ENCODE measurements at regions not wholly inside any gene's neighbourhood (a gene's known extent, or its start where the extent isn't known, plus 50 kb on each side); places are given as distances from the start of the nearest gene placed in this dataset.
"Not testable (repeated sequence)": the region's sequence is repeated elsewhere in the genome, so short reads cannot be mapped to it uniquely, and the experiment has no call there.

DNA sequence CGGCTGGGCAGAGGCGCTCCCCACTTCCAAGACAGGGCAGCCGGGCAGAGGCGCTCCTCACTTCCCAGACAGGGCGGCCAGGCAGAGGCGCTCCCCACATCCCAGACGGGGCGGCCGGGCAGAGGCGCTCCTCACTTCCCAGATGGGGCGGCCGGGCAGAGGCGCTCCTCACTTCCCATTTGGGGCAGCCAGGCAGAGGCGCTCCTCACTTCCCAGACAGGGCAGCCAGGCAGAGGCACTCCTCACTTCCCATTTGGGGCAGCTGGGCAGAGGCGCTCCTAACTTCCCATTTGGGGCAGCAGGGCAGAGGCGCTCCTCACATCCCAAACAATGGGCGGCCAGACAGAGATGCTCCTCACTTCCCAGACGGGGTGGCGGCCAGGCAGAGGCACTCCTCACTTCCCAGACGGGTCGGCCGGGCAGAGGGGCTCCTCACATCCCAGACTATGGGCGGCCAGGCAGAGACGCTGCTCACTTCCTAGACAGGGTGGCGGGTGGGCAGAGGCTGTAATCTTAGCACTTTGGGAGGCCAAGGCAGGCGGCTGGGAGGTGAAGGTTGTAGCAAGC, 344.4 kb downstream of the TUBA3C start:
- not testable (repeated sequence) for H3K27ac ChIP-seq; H3K4me3 ChIP-seq; DNase-seq (ENCODE audit: low spot score)

DNA sequence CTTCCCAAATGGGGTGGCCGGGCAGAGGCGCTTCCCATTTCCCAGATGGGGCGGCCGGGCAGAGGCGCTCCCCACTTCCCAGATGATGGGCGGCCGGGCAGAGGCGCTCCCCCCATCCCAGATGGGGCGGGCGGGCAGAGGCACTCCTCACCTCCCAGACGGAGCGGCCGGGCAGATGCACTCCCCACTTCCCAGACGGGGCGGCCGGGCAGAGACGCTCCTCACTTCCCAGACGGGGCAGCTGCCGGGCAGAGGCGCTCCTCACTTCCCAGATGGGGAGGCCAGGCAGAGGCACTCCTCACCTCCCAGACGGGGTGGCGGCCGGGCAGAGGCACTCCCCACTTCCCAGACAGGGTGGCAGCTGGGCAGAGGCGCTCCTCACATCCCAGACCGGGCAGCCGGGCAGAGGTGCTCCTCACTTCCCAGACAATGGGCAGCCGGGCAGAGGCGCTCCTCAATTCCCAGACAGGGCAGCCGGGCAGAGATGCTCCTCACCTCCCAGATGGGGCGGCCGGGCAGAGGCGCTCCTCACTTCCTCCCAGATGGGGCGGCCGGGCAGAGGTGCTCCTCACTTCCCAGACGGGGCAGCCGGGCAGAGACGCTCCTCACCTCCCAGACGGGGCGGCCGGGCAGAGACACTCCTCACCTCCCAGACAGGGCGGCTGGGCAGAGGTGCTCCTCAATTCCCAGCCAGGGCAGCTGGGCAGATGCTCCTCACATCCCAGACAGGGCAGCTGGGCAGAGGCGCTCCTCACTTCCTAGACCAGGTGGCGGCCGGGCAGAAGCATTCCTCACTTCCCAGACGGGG, 345.0 kb downstream of the TUBA3C start:
- H3K27ac ChIP-seq; DNase-seq (ENCODE audit: low spot score); H3K4me3 ChIP-seq: not testable (repeated sequence)

DNA sequence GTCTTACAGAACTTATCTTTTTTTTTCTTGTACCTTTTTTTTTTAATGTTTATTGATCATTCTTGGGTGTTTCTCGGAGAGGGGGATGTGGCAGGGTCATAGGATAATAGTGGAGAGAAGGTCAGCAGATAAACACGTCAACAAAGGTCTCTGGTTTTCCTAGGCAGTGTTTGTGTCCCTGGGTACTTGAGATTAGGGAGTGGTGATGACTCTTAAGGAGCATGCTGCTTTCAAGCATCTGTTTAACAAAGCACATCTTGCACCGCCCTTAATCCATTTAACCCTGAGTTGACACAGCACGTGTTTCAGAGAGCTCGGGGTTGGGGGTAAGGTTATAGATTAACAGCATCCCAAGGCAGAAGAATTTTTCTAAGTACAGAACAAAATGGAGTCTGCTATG, 345.9 kb downstream of the TUBA3C start:
- not testable (repeated sequence) for DNase-seq (ENCODE audit: low spot score); H3K27ac ChIP-seq; H3K4me3 ChIP-seq

DNA sequence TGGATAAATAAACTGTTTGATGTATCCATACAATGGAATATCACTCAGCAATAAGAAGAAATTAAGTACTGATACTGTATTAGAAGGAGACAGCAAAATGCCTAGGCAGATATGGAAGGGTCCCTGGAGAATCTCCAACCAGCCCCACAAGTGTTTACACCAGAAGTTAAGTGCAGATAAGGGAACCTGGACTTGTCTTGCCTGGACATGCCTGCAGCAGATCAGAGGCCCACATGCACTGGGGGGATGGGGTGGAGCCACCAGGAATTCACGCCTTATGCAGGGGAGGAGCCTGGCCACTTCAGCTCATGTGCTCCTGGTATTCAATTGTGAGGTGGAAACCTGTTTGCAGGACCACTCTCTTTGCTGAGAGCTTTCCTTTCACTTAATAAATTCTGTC, 356.9 kb downstream of the TUBA3C start:
- not testable (repeated sequence) for H3K4me3 ChIP-seq; H3K27ac ChIP-seq; DNase-seq (ENCODE audit: low spot score)

DNA sequence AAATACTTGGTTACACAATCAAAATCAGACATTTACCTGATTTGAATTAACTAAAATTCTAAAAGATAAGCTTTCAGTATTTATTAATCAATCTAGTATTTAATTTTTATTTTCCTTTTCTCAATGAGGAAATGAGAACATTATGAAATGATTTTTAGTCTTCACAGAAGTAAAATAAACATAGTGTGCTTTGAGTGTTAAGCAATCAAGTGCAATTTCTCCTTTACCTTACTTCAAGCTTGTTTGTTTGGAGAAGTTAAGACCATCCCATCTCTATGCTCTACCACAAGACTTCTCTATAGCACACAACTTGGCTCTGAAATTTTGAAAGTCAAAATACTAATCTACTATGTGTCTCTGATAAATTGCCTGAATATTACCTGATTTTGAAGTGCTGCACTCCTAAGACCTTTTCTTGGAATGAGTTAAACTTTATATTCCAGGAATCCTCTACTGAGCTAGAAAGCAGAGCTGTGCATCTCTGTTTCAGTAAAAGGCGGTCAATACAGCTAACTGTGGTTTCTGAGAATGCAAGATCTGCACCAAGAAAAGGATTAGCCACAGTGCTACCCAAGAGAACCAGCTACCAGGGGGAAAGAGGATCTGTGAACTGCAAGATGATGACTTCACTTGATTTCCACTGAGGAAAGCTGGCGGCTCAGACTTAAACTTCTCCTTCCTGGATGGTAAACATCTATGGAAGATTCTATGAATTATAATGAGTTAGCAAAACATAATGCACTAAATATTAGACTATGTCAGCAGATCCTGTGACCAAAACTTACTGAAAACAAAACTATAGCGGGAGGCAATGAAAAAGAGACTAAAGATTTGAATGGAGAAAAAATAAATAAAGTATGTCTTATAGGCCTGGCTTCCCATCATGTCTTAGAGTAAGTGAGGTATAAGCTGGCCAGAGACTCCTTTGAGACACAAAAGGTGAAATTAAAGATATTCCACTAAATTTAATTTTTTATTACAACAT, 358.7 kb downstream of the TUBA3C start:
- not testable (repeated sequence) for H3K4me3 ChIP-seq; H3K27ac ChIP-seq; DNase-seq (ENCODE audit: low spot score)

DNA sequence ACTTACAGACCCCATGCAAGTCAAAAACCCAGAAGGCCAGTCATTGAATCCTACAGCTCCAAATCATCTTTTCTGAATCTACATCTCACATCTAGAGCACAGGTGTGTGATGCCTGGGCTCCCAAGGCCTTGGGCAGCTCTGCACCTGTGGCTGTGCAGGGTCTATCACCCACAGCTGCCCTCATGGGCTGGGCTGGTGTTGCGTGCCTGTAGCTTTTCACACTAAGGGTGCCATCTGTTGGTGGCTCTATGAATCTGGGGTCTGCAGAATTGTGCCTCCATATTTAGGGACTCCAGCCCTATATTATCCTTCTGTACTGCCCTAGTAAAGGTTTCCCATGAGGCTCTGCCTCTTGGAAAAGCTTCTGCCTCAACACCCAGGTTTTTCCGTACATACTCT, 407.6 kb downstream of the TUBA3C start:
- not testable (repeated sequence) for DNase-seq (ENCODE audit: low spot score); H3K4me3 ChIP-seq; H3K27ac ChIP-seq

DNA sequence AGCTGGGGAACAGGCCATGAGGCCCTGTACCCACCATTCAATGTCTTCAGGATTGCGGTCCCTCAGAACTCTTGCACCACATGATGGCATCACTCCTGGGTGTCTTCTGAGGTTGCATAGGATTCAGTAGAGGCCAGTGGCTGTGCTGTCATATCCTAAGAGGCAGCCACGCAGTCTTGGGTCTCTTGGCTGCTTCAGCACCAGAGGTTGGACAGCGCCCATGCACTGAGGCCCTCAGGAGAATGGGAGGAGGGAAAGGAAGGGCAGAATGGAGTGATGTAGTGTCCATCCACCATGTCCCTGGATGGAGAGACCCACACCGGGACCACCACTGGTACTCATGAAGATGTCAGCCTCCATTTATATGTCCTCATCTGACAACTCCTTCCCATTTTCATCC, 439.9 kb downstream of the TUBA3C start:
- not testable (repeated sequence) for H3K27ac ChIP-seq; DNase-seq (ENCODE audit: low spot score); H3K4me3 ChIP-seq

DNA sequence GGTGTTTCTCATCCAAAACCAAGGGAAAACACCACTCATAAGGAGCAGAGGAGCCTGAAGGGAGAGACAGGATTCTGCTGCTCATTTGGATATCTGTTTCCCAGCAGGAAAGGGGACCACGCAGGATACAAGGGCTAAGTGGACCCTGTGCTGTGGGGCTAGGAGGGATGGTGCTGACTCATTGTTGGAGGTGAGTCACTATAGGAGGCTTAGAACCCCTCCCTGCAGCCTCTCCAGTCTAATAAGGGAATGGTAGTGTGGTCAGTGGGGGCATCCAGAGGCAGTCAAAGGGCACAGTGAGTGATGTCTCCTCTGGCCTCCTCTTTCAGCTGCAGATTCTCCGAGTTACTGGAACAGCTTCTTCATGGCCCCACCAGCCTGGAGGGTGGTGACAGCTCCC, 442.3 kb downstream of the TUBA3C start:
- Histone ChIP-seq H3K27ac (no peak overlapping the region), H3K4me3 (no peak overlapping the region)
- TF ChIP-seq, protein P1, sequence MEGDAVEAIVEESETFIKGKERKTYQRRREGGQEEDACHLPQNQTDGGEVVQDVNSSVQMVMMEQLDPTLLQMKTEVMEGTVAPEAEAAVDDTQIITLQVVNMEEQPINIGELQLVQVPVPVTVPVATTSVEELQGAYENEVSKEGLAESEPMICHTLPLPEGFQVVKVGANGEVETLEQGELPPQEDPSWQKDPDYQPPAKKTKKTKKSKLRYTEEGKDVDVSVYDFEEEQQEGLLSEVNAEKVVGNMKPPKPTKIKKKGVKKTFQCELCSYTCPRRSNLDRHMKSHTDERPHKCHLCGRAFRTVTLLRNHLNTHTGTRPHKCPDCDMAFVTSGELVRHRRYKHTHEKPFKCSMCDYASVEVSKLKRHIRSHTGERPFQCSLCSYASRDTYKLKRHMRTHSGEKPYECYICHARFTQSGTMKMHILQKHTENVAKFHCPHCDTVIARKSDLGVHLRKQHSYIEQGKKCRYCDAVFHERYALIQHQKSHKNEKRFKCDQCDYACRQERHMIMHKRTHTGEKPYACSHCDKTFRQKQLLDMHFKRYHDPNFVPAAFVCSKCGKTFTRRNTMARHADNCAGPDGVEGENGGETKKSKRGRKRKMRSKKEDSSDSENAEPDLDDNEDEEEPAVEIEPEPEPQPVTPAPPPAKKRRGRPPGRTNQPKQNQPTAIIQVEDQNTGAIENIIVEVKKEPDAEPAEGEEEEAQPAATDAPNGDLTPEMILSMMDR (IDR thresholded peaks at IDR 0.05): no peak
- DNase-seq (ENCODE audit: low spot score): no peak

DNA sequence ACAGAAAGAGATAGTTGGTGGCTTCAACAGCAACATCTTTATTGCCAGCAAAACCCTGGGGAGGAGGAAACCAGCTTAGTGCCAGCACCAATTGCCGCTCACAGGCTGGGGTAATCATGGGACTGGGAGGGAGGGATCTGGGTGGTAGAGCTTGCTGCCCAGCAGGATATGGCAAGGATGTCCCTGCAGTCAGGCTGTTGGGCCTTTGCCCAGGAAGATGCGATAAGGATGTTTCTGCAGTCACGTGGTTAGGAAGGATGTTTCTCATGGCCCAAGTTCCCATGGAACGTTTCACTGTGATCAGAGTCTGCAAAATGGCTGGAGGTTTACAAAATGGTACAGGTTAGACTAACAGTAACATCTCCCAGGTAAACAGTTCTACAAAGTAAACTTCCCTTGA, 443.5 kb downstream of the TUBA3C start:
- not testable (repeated sequence) for H3K27ac ChIP-seq; DNase-seq (ENCODE audit: low spot score); H3K4me3 ChIP-seq

DNA sequence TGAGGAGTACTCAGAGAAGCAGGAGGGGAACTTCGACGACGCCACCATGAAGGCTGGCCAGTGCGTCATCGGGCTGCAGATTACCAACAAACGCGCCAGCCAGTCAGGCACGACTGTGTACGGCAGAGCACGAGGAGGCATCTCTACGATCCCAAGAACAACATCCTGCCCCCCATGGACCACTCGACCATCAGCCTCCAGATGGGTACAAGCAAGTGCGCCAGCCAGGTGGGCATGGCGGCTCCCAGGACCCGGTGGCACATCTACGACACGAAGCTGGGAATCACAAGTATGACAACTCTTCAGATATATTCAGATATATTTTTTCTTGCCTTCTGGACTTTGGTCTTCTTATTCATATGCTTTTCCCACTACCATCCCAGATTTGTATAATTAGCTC, 454.5 kb downstream of the TUBA3C start:
- not testable (repeated sequence) for DNase-seq (ENCODE audit: low spot score); H3K4me3 ChIP-seq; H3K27ac ChIP-seq

DNA sequence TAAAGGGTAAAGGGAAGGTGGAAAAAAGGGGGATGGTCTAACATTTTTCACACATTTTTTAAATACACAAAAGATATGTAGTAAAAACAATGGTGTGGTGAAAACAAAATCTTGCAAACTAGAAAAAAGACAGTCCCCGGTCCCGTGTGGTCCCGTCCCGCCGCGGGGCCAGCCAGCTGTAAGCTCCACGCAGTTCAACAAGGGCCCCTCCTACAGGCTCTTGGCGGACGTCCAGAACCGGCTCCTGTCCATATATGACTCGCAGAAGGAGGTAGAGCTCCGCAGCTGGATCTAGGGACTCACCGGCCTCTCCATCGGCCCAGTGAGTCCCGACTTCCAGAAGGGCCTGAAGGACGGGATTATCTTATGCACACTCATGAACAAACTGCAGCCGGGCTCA, 455.1 kb downstream of the TUBA3C start:
- DNase-seq (ENCODE audit: low spot score): not testable (repeated sequence)

DNA sequence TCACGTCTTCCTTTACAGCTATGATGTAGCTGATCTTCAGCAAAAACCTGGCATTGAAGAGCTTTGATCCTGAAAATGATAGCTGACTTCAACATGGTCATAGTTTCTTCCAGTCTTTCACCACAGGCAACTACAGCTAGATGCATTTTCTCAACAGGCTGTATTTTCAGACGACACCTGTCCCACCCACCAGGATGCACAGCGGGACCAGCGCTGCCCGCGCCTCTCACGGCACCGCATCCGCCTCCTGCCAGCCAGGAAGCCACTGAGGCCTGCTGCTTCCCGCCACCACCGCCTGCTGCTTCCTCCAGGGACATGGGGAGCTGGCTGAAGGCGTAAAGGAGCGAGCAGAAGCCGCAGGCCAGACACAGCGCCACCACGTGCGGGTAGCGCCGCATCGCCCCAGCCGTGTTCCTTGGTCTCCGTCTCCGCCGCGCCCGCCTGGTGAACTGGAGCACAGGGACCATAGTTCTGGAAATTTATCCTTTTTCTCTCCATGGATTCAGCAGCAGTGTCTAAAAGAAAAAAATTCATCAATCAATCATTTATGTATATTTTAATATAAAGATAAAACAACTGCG, 456.3 kb downstream of the TUBA3C start:
- H3K27ac ChIP-seq; DNase-seq (ENCODE audit: low spot score): not testable (repeated sequence)

More for the DNA sequence above, 455.1 kb downstream of the TUBA3C start:
- H3K27ac ChIP-seq, H3K4me3 ChIP-seq: not testable (repeated sequence)

More for the DNA sequence above, 456.3 kb downstream of the TUBA3C start:
- H3K4me3 ChIP-seq: not testable (repeated sequence)

Measured in coronary artery (tissue), 2 donors.